Lung (tissue), 11 donors: ENCODE measurements at regions not wholly inside any gene's neighbourhood (a gene's known extent, or its start where the extent isn't known, plus 50 kb on each side); places are given as distances from the start of the nearest gene placed in this dataset.
A peak's percentile ranks its signal among the peaks of the same experiment; 100 is the strongest.

Experiments used
- ATAC-seq: fragments of 200-7000 bp; cut with Tn5 transposase; one replicate; pipeline ENCODE4 v1.9.1; 2020; ENCODE audit warnings: moderate number of reproducible peaks; ENCODE audit not compliant: insufficient read depth, low FRiP score
- DNase-seq, 3 donors: peaks; one replicate each; pipeline ENCODE4 v3.0.0-alpha.2; 2013 to 2017
- H3K27ac ChIP-seq, 2 donors: one replicate each; pipeline ENCODE4 v1.5.1; 2013; ENCODE audit warnings: mild to moderate bottlenecking in 2 of 2, moderate library complexity in 2 of 2, control low read depth in 1 of 2, inconsistent platforms in 1 of 2, low read depth in 1 of 2, low read length in 1 of 2
- H3K27me3 ChIP-seq, 3 donors: one replicate each; pipeline ENCODE4 v1.5.1; 2013; ENCODE audit warnings: low read length in 2 of 3; ENCODE audit not compliant: control insufficient read depth in 3 of 3, insufficient read depth in 3 of 3
- H3K36me3 ChIP-seq, 4 donors: one replicate each; pipeline ENCODE4 v1.5.1; 2013; ENCODE audit warnings: low read length in 4 of 4, mild to moderate bottlenecking in 1 of 4, moderate library complexity in 1 of 4; ENCODE audit not compliant: control insufficient read depth in 4 of 4, insufficient read depth in 4 of 4
- H3K4me1 ChIP-seq, 5 donors: one replicate each; pipeline ENCODE4 v1.5.1; 2013; ENCODE audit warnings: low read length in 5 of 5, mild to moderate bottlenecking in 2 of 5, moderate library complexity in 1 of 5; ENCODE audit not compliant: control insufficient read depth in 5 of 5, insufficient read depth in 5 of 5
- H3K4me3 ChIP-seq: one replicate; pipeline ENCODE4 v1.5.1; 2013; ENCODE audit warnings: mild to moderate bottlenecking, control low read depth, moderate library complexity
- H3K9ac ChIP-seq, 2 donors: one replicate each; pipeline ENCODE4 v1.5.1; 2013; ENCODE audit warnings: low read length in 2 of 2, control low read depth in 1 of 2; ENCODE audit not compliant: insufficient read depth in 1 of 2
- H3K9me3 ChIP-seq, 4 donors: one replicate each; pipeline ENCODE4 v1.5.1; 2013; ENCODE audit warnings: low read length in 3 of 4, mild to moderate bottlenecking in 1 of 4, moderate library complexity in 1 of 4; ENCODE audit not compliant: control insufficient read depth in 4 of 4, insufficient read depth in 3 of 4
- CTCF ChIP-seq: IDR thresholded peaks from 2 replicates; pipeline ENCODE4 v1.5.1; 2012; ENCODE audit warnings: mild to moderate bottlenecking; ENCODE audit errors: control extremely low read depth, extremely low read depth
- WGBS, 2 donors: extraction: QIAGEN DNeasy Blood & Tissue Kit; methylation state at CpG; one replicate each; pipeline ENCODE4 v1.1.7; 2013; 5-methylcytosine and 5-hydroxymethylcytosine counted together
- donor health status: control.
- donor health status: control.
- donor health status: Bipolar disorder and iron deficiency.
- donor health status: healthy.
- donor health status: DM: yes; HTN: yes; CAD: no.

GRCh38 chr15:31261266-31262142 is 65.1 kb upstream of the KLF13 start:
- Histone ChIP-seq H3K9ac (no peak overlapping the region), H3K4me3 (no peak overlapping the region), H3K27ac (no peak overlapping the region), H3K27me3 (no peaks in the 10 kb centered on the region), H3K4me1 (peaks cover 0 to 20% (median 17%) of the 10 kb centered on the region in 5 donors), H3K9me3 (peaks cover 0 to 1% (median 0%) of the 10 kb centered on the region in 4 donors), H3K36me3 (no peaks in the 10 kb centered on the region)
- DNase-seq (no peak), ATAC-seq (no peak)
- TF ChIP-seq CTCF = no peak
- WGBS, 2 donors = 85 to 86% methylated on average over 12 of the region's 12 CpGs

- Histone ChIP-seq H3K4me1 (peaks cover 0 to 20% (median 17%) of the 10 kb centered on the region in 5 donors), H3K36me3 (no peaks in the 10 kb centered on the region), H3K27ac (no peak overlapping the region), H3K9me3 (no peaks in the 10 kb centered on the region), H3K9ac (no peak overlapping the region), H3K4me3 (no peak overlapping the region), H3K27me3 (no peaks in the 10 kb centered on the region)
- no peak for TF ChIP-seq CTCF
- WGBS, 2 donors = 79 to 90% methylated on average over 4 of the region's 4 CpGs
- ATAC-seq (no peak), DNase-seq (no peak)
Observed at GRCh38 chr15:31262143-31262530, 64.5 kb upstream of the KLF13 start.

- no peak overlapping the region for H3K9ac ChIP-seq
Observed at GRCh38 chr15:31262901-31263671, 63.5 kb upstream of the KLF13 start.

More at GRCh38 chr15:31262901-31263671, 63.5 kb upstream of the KLF13 start:
- Histone ChIP-seq H3K9me3 (no peaks in the 10 kb centered on the region), H3K27me3 (no peaks in the 10 kb centered on the region), H3K4me1 (peaks cover 0 to 20% (median 17%) of the 10 kb centered on the region in 5 donors), H3K27ac (peak overlapping the region in 1 of 2 donors; percentile 92), H3K36me3 (no peaks in the 10 kb centered on the region), H3K4me3 (no peak overlapping the region)
- ATAC-seq = peak; percentile 38
- TF ChIP-seq CTCF = no peak
- no peak for DNase-seq
- 52 to 71% methylated on average over 12 of the region's 12 CpGs for WGBS, 2 donors
